Endothelial cell of hepatic sinusoid (primary cell): ENCODE measurements at regions not wholly inside any gene's neighbourhood (a gene's known extent, or its start where the extent isn't known, plus 50 kb on each side); places are given as distances from the start of the nearest gene placed in this dataset.
"Not testable (repeated sequence)": the region's sequence is repeated elsewhere in the genome, so short reads cannot be mapped to it uniquely, and the experiment has no call there.

Experiments used
- in situ Hi-C: cut with HindIII; loops from 2 replicates; pipeline ENCODE4 v1.10.0; 2017; ENCODE audit warnings: low sequenced_read_pairs

DNA sequence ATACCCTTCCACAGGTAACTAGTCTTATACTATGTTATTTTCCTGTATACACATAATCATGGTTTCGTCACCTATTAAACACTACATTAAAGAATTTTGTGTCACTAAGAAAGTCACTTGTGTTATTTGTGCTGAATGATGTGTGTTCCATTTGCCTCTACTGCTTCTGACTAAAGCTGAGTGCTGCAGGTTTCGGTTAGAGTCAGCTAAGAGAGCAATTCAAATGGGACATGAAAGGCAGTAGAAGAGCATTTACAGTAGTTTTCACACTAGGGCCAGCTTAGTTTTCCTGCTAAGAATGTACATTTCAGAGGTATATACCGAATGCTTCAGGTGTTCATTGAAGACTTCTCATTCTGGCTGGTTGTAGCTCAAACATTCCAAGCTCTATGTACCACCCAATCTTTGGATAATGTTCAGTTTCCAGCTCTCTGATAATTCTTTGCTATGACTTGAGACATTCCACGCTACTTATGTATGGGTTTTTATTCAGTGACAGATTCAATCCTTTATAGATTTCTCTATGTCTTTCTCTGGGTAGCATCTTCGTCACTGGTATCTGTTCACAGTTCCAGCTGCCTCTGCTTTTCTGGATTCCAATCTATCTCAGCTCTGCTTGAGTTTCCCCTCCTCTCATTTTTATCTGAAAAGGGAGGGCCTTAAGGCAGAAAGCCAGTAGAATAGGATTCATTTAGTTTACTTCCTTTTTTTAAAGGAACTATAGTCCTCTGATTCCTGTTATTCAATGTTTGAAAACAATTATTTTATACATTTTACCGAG, 164.4 kb downstream of the CXXC4 start:
- in situ Hi-C loops, result no loop called here

DNA sequence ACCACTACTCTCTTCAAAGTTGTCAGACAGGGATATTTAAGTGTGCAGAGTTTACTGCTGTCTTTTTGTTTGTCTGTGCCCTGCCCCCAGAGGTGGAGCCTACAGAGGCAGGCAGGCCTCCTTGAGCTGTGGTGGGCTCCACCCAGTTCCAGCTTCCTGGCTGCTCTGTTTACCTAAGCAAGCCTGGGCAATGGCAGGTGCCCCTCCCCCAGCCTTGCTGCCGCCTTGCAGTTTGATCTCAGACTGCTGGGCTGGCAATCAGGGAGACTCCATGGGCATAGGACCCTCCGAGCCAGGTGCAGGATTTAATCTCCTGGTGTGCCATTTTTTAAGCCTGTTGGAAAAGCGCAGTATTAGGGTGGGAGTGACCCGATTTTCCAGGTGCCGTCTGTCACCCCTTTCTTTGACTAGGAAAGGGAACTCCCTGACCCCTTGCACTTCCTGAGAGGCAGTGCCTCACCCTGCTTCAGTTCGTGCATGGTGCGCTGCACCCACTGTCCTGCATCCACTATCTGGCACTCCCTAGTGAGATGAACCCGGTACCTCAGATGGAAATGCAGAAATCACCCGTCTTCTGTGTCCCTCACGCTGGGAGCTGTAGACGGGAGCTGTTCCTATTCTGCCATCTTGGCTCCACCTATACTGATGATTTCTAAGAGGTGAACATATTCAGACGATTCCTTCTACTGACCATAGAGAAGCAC, 167.6 kb downstream of the CXXC4 start:
- in situ Hi-C loops, result not testable (repeated sequence)

DNA sequence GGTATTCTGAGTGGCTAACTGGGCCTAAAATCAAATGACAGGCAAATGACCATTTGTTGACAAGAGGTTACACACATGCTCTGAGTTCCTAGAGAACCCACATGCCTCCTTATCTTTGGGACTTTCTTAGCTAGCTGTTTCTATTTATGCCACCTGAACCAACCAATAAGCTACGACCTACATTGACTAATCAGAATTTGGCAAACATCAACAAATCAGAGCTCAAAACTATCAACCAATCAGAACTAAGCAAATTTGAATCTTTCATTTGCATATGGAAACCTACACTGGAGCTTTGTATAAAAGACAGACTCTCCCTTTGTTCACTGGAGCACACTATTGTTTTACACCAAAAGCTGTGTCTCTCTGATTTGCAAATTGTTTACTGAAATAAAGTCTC, 192.0 kb downstream of the CXXC4 start:
- in situ Hi-C loops, result no loop called here

DNA sequence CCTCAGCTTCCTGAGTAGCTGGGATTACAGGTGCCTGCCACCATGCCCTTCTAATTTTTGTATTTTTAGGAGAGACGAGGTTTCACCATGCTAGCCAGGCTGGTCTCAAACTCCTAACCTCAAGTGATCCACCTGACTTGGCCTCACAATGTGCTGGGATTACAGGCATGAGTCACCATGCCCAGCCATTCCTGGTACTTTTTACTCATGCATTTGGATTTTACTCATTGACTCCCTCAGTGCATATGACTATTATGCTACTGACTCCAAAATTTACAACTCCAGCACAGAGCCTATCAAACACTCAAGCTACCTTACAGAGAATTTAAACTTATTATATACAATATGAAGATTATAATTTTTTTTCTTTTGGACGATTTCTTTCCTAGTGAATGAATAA, 199.9 kb downstream of the CXXC4 start:
- in situ Hi-C loops, result loop anchor here (5.0 to 10.0 kb wide), 2 partner anchors 58 to 510 kb away; no protein-coding TSS in a partner anchor

DNA sequence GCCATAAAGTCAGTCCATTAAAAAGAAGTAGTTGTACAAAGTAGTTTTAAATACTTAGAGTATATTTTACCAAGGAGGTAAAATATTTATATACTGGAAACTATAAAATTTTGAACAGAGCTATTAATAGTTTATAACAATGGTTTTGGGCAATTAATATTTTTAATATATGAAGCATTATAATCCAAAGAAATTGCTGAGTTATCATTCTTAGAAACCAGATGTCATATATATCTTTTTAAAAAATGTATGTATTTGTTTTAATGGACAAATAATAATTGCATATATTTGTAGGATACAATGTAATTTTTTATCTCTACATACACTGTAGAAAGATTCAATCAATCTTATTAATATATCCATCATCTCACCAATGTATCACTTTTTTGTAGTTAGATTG, 207.8 kb downstream of the CXXC4 start:
- in situ Hi-C loops, result no loop called here

DNA sequence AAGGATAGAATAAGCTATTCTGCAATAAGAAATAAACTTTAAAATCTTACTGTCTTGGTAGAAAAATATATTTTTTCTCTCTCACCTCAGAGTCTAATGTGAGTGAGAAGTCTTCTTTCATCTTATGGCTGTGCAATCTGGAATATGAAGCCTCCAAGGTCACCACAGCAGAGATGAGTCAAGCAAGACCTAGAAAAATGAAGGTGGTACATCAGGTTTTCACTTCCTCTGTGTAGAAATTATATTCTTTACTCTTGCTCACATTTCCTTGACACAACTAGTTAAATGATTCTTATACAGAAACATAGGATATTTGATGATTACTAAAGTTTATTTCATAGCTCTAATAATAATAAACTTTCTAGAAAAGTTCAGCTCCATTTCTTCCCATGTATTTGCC, 211.4 kb downstream of the CXXC4 start:
- in situ Hi-C loops, result no loop called here

DNA sequence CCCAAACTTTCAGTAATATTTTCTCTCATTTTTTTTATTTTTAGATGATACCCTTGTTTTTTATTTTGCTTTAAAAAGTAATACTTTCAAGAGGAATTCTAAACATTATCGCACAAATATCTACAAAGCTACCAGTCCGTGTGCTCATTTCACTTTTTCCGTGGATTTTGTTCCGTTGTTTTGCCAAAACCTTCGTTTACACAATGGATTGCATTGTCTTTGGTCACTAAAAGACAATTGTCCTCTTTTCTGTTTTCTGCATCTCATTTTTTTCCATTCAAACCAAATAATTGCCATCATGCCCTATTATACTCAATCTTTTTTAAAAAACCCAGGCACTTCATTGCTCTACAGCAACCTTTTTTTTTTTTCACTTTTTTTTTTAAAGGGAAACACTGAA, 214.9 kb downstream of the CXXC4 start:
- in situ Hi-C loops, result no loop called here

DNA sequence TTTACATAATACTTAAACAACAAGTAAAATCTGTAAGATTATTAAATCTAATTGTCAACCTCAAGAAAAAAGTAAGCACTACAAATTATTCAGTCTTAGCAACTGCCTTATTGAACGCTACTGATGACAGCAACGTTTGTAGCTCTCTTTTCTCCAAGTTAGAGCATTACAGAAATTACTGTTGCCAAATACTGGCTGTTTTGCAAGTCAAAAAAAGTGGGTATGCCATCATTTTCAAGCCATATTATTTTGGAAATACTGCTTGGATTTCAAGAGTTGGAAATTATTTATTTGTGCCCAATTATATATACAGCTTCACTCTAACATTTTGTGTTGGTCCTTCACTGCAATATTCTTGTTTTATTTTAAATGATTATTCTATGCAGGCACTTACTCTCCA, 221.7 kb downstream of the CXXC4 start:
- in situ Hi-C loops, result no loop called here

DNA sequence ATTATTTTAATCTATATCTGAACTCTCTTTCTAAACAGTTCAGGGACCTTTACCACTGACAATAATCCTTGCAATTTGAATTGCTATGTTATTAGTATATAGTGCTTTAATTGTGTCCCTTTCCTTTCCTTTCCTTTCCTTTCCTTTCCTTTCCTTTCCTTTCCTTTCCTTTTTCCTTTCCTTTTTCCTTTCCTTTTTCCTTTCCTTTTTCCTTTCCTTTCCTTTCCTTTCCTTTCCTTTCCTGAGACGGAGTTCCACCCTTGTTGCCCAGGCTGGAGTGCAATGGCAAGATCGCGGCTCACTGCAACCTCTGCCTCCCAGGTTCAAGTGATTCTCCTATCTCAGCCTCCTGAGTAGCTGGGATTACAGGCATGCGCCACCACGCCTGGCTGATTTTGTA, 225.1 kb downstream of the CXXC4 start:
- in situ Hi-C loops, result not testable (repeated sequence)

DNA sequence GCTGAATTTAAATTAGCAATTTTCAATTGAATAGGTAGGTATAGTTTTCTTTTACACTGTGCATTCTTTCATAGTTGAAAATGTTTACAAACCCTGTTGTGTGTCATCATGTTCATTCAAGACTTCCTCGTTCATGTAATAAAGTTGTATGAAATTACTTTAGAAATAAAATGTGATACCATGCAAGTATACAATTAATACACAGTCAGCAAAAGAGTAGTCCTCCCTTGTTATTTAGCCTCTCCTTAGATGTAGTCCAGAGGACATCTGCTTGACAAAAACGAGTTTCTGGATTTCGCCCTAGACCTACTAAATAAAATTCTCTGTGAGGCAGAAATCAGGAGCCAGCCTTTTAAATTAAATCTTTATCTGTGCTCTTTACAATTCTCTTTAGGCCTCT, 231.6 kb downstream of the CXXC4 start:
- in situ Hi-C loops, result no loop called here

DNA sequence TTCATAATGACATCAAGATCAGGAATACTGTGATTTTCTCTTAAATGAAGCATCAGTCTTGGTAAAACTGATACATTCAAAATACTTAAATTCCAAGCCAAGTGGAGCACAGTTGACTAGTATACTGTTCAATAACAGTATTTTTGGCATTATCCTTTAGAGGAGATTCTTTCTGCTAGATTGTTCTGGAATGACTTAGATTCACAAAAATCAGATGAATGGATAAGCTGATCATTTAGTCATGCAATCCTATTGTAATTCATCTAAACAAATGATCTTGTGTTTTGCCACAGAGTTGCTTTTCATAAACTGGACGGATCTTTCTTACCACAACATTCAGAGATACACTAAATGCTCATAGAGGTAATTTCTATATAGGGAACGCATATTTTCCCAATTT, 232.0 kb downstream of the CXXC4 start:
- in situ Hi-C loops, result no loop called here

DNA sequence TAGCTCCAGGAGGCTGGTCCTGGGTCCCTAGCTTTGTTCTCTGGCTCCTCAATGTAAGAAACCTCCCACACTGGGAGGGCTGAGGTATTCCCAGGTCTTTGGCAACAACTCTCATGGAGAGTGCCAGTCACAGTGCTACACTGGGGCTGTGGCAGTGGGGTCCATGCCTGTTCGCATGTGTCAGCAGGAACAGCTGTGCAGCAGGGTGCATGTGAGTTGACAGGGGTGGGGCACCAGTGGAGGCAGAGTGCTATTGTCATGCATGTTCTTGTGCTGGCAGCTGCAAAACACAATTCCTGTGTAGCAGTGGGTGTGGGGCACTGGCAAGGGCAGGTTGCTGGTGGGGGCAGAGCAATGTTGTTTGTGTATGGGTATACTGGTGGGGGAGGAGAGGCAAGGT, 246.0 kb downstream of the CXXC4 start:
- in situ Hi-C loops, result no loop called here

DNA sequence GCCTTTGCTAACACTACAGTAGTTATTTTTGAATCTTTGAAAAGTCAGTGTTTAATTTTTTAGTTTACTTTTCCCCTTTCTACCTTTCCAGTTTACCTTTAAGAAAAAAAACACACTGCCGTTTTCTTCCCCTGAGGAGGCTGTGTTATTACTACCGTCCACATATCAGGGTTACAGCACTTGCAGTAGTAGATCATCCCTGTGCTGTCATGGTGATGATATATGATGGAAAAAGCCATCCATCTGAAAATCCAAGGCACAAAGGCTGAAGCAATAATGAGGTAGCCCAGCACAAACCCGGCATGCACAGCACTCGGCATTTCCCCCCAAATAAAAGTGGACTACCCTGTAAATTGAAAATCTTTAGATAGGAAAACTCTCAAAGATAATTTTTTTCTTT, 258.7 kb downstream of the CXXC4 start:
- in situ Hi-C loops, result loop anchor here (5.0 kb wide), 1 partner anchor 56 kb away; no protein-coding TSS in a partner anchor

DNA sequence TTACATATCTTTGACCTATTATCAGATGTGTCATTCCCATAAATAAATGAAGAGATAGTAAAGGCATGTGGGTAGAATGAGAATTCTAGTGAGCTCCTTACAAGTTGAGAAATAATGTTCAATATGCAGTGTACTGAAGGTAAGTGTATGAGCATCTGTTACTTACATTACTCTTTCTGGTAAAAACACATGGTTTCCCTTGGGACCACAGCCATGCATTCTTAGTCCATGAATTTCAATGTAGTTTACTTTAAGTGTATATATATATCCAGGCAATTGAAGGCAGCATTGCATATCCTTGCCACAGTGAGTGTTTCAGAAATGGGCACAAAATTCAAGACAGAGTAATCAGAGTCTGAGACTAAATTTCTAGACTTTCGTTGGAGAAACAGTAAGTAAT, 277.2 kb downstream of the CXXC4 start:
- in situ Hi-C loops, result no loop called here

DNA sequence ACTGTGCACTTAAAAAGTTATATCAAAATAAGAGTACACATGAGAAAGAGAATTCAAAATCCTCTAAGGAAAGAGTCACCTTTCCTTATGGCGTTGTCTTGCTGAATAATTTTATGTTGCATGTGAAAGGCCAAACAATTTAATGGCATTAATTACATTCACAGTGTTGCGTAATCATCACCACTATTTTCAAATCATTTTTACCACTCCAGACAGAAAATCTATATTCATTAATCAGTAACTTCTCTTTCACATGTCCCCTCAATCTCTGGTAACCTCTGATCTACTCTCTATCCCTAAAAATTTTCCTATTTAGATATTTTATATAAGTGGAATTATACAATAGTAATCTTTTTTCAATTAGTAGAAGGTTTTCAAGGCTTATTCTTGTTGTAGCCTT, 283.0 kb downstream of the CXXC4 start:
- in situ Hi-C loops, result no loop called here

DNA sequence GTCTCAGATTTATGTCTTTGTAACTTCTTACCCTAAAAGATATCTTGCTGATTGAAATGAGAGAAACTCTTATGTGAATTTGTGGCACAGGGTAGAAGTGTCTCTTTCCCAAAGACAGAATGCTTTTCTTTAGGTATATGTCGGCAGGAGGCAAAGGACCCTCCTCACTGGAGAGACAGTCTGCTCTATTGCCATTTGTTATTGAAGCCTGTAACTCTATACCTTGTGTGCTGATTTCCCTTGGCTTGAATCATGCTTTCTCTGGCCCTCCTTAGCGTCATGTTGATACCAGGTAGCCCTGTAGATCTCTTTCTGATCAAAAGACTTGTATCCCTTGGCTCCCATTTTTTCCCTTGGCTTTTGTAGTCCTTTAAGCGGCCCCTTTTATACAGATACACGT, 284.3 kb downstream of the CXXC4 start:
- in situ Hi-C loops, result no loop called here

DNA sequence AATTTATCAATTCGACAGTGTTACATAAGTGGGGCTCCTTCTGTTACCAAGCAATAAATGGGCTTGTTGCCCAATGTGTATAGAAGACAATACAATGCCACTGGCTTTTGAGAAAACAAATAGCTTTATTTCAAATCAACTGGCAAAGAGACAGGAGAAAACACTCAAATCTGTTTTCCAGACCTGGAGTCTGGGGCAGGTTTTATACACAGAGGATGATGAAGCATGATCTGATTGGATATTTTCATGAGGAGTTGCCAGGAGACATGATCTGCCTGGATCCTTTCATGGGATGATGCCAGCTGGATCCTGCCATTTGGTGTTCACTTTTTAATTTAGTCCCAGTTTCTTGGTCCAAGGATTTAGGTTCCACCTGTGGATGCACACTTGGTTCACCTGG, 287.9 kb downstream of the CXXC4 start:
- in situ Hi-C loops, result no loop called here

DNA sequence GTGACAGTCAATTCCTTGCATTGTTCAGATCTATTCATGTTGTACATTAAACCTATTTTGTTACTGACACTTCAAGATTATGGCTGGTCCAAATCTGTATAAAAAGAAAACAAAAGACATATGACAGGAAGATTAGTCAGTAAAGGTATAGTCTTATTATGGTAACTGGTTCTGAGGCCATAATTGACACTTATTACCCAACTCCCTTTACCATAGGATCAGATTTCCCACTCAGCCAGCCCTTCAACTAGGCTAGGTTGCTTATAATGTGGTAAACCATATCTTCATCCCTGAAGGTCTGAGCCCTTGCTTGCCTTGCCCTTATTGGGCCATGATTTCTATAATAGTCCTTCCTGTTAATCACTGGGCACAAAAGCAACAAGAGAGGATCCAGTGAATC, 289.6 kb downstream of the CXXC4 start:
- in situ Hi-C loops, result no loop called here

DNA sequence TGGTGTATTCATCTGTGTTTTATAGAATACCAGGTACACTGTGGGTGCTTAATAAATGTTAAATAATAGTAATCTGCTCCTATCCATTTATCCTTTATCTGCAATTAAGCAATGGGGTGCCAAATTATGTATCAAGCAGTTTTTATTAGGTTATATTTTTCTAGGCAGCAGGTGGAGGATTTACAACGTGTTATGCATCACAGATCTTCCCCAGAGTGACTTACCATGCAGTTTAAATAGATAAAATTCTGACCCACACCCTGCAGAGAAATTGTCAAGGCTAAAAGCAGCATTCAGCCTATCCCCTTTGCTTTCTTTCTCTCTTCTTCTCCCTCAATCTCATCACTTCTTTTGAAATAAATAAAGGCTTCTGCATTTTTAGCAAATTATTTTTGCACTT, 306.4 kb downstream of the CXXC4 start:
- in situ Hi-C loops, result no loop called here

DNA sequence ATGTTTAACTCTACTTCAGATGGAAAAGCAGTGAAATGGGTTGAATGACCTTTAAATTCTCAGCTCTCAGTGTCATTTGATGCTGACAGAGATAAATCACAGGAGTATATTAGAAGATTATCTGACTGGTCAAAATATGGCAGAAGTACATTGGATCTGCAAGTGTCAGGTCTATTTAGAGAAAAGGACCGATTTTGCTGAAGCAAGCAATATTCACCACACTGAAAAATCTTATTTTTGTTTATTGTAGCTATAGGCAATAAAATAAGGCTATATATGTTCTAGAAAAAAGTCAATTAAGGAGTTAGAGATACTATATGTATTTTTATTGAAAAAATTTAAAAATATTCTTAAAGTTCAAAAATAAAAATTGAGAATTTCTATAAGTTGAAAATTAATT, 325.3 kb downstream of the CXXC4 start:
- in situ Hi-C loops, result no loop called here

DNA sequence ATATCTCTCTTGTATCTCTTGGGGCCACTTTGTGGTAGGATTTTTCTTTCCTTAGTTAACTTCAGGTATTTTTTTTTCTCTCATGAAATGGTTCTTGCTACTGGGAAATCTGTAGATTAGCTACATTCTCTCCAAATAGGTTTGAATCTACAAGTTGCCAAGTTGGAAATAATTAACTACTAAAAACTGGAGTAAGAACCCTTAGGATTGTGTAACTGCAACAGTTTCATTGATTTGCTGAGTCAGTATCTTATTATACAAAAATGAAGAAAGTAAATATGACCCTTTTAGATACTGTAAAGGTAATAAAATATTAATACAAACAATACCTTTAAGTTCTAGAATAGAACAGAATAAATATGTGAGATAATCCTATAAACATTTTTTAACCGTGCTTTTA, 327.9 kb downstream of the CXXC4 start:
- in situ Hi-C loops, result no loop called here

DNA sequence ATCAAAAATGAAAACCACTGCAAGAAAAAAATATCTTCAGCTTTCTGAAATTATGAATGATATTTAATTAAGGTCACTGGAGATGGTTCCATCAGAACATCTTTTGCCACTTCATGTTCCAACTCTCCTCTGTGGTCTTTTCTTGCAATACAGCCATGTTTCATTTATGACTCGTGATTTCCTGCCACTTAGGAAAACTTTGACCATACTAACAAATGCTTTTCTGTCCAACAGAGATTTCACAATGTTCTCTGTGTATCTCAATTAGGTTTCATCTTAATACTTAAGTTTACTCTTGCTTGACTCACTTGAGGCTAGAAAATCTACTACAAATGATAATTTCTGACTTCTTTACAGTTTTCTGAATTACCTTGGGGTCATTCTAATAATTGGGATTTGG, 330.9 kb downstream of the CXXC4 start:
- in situ Hi-C loops, result no loop called here

DNA sequence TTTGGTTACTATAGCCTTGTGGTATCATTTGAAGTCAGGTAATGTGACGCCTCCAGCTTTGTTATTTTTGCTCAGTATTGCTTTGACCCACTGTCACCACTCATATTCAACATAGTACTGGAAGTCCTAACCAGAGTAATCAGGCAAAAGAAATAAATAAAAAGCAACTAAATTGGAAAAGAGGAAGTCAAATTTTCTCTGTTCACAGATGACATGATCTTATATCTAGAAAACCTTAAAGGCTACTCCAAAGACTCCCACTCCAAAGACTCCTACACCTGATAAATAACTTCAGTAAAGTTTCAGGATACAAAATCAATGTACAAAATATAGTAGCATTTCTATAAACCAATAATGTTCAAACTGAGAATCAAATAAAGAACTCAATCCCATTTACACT, 348.6 kb downstream of the CXXC4 start:
- in situ Hi-C loops, result no loop called here
